Pons (tissue), 1 donor: ENCODE measurements at regions not wholly inside any gene's neighbourhood (a gene's known extent, or its start where the extent isn't known, plus 50 kb on each side); places are given as distances from the start of the nearest gene placed in this dataset.
"Not testable (repeated sequence)": the region's sequence is repeated elsewhere in the genome, so short reads cannot be mapped to it uniquely, and the experiment has no call there.

Source experiments
- DNase-seq: peaks from one replicate; pipeline ENCODE4 v3.0.0-alpha.2; 2016; ENCODE audit warnings: low spot score

- no peak for DNase-seq
These were observed 1334.7 kb downstream of the REEP3 start for GRCh38 chr10:64855941-64856340.

- DNase-seq = peak; percentile 3
These were observed 1338.7 kb downstream of the REEP3 start for GRCh38 chr10:64859911-64860310.

- no peak for DNase-seq
These were observed 1342.6 kb downstream of the REEP3 start for GRCh38 chr10:64863836-64864235.

DNA sequence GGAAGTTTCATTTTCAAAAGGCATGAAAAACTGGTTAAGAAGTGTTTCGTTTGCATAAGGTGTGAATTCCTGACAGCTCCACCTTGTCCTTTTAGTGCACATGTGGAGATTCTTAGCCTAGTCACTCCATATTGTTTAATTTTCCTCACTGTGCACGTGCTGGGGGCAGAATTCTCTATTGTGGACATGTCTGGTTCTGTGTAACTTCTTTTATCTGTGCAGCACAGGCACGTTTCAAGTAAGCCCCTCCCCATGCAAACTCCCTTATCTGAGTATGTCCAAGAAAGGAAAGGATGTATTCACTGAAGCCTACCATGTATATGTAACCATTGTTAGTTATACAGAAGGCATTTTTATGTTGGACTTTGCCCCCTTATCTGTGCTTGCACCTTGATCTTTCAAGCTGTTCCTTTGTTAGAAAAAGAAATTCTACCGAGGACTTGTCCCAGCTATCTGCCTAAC lies 1346.3 kb downstream of the REEP3 start:
- no peak for DNase-seq

GRCh38 chr10:64873088-64873487 lies 1351.9 kb downstream of the REEP3 start:
- no peak for DNase-seq

GRCh38 chr10:64873959-64874358 lies 1352.8 kb downstream of the REEP3 start:
- DNase-seq = no peak

DNA sequence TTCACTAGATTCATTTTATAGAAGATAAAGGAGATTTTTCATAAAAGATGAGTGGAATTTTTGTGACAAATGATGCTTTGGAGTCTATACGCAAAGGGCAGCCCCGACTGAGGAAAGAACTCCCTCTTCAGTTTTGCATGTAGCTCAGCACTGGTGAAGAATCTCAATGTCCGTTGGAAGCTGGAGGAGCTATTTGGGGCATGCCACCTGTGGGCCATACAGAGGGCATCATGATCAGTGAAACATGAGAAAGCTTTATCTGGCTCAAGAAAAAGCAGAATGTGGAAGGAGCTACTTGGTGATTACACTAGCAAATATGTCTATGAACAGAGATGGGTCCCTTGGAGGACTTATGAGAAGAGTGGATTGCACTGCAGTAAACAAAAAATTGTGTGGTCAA lies 1359.3 kb downstream of the REEP3 start:
- DNase-seq = no peak

DNA sequence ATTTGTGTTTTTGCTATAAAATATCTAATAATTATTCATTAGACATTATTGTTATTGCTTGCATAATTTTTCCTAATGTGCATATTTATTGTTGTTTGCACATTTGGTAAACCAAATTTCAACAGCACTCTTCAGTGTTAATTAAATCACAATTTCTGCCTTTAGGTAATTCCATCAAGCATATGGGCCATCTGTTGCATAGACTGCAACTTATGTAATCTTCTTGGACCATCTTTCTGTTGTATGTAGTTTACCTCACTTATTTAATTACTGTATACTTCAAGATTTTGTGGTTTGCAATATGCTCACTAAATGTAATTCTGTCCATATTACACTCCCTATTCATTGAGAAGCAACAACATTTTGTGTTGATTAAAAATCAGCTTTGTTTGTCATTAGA lies 1360.1 kb downstream of the REEP3 start:
- DNase-seq = no peak

GRCh38 chr10:64896582-64896981 lies 1375.4 kb downstream of the REEP3 start:
- no peak for DNase-seq

GRCh38 chr10:64906311-64906710 lies 1385.1 kb downstream of the REEP3 start:
- DNase-seq = not testable (repeated sequence)

DNA sequence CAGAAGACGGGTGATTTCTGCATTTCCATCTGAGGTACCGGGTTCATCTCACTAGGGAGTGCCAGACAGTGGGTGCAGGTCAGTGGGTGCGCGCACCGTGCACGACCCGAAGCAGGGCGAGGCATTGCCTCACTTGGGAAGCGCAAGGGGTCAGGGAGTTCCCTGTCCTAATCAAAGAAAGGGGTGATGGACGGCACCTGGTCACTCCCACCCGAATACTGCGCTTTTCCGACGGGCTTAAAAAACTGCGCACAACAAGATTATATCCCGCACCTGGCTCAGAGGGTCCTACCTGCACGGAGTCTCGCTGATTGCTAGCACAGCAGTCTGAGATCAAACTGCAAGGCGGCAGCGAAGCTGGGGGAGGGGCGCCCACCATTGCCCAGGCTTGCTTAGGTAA lies 1403.1 kb downstream of the REEP3 start:
- not testable (repeated sequence) for DNase-seq

DNA sequence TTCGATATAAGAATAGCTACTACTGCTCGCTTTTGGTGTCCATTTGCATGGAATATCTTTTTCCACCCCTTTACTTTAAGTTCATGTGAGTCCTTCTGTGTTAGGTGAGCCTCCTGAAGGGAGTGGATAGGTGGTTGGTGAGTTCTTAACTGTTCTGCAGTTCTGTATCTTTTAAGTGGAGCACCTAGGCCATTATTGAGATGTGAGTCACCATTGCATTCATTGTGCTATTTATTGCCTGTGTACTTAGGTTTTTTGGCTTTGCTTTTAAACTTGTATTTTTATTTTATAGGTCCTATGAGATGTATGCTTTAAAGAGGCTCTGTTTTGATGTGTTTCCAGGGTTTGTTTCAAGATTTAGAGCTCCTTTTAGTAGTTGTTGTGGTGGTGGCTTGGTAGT lies 1430.8 kb downstream of the REEP3 start:
- DNase-seq = no peak

- DNase-seq = no peak
These were observed 1435.2 kb downstream of the REEP3 start for GRCh38 chr10:64956441-64956840.

GRCh38 chr10:64959116-64959515 lies 1437.9 kb downstream of the REEP3 start:
- DNase-seq = no peak

DNA sequence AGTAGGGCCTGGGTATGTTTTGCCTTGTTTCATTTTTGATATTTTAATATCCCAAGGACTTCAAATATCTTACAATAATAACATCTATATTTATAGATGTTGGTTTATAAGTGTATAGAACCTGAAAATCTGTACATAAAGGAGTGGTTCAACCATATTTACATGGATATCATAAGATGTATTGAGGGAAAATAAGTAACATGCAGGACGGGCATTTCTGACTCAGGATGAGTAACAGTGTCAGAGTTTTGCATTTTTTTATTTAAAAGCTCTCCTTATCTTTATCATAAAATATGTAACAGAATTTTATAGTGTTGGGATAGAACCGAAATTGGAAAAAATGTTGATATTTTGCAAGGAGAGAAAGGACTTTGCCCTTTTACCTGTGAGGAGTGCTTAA lies 1438.7 kb downstream of the REEP3 start:
- no peak for DNase-seq

DNA sequence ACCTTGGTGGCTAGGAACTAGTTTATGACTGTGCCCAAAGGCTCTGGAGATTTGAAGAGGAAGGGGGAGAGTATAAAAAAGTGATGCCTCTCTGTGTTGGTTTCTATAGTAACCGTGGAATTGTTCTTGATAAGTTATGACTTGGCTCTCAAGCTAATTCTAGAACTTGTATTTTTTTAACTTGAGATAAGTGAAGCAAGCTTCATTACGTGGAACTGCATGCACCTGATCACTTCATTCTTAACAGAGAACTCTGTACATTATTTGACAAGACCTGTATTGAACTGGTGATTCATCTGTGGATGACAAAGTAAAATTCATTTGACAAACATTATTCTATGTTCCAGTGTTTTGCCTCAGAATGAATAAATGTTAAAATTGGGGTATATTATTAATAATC lies 1452.2 kb downstream of the REEP3 start:
- DNase-seq = no peak

DNA sequence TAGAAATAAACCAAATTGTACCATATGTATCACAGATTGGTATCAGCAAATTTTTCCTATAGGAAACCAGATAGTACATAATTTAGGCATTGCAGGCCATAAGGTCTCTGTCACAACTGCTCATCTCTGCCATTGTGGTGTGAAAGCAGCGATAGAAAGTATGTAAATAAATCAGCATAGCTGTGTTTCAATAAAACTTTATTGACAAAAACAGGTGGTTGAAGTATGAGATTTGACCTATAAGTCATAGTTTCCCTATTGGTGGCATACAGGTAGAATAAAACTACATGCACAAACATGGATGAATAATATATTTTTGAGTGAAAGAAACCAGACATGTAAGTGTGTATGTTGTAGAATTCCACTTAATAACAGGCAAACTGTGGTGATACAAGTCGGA lies 1454.9 kb downstream of the REEP3 start:
- no peak for DNase-seq

DNA sequence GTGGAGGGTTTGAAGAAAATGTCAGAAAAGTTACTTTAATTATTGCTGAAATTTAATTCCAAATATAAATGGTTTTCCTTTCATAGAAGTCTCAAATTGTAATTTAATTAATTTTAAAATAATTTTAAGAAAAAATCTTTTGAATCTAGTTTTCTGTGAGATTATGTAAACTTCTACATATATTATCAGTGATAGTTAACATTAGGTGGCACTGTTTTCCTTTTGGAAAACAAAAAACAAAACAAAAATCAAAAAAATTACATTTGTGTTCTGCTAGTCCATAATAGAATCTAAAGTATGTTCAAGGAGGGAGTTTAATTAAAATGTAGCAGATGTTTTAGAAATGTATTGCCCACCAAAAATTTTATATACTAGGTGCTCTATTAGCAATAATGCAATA lies 1456.7 kb downstream of the REEP3 start:
- peak; percentile 2 for DNase-seq

DNA sequence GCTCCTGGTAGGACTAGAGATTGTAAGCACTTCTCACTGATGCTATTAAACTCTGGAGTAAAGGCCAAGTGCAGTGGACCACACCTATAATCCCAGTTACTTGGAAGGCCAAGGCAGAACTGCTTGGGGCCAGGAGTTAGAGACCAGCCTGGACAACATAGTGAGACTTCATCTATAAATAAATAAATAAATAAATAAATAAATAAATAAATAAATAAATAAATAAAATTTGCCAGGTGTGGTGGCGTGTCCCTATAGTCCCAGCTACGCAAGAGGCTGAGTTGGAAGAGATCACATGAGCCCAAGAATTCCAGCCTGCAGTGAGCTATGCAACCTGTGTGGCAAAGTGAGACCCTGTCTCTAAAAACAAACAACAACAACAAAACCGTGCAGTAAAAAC lies 1475.7 kb downstream of the REEP3 start:
- no peak for DNase-seq

DNA sequence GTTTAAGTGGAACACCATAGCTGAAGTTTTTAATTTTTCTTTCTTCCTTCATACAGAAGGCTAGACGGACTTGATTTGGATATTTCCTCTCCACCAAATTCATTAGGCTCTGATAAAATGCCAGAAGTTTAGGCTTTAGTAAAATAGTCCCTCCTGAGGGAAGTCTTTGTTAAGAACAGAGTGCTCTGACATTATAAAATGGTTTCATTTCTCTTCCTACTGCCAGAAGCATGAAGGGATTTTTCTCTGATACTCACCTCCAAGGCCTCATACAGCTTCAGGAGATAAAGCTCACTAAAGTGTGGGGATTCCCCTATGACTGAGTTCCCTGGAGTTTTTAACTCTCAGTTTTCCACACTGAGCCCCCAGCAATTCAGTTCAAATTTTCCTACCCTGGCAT lies 1489.6 kb downstream of the REEP3 start:
- DNase-seq = no peak

DNA sequence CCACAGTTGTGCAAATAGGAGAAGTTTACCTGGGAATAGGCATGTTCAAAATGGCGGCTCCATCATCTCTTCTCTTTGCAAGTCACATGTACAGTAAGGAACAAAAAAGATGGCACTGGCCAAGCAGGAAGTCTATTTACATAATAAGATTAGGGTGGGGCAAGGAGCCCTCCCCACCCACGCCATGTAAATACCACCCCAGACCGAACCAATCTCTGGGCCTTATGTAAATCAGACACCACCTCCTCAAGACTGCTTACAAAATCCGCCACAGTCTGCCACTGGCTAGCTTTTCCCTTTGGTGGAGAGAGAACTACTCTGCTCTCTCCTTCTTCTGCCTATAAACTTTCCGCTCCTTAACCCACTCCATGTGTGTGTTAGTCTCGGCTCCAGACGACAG lies 1496.3 kb downstream of the REEP3 start:
- DNase-seq = no peak

DNA sequence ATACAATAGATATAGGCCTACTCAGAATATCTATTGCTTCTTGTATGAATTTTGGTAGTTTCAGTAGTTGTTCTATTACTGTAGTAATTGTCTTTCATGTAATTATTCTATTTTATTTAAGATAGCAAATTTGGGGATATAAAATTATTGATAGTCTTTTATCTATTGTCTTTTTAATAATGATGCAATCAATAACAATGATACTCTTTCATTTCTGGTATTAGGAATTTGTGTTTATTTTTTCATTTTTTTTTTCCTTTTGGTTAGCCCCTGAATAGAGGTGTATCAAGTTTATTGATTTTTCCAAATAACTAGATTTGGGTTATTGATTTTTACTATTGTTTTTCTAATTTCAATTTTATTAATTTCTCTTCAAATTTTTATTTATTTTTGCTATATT lies 1503.7 kb downstream of the REEP3 start:
- no peak for DNase-seq

DNA sequence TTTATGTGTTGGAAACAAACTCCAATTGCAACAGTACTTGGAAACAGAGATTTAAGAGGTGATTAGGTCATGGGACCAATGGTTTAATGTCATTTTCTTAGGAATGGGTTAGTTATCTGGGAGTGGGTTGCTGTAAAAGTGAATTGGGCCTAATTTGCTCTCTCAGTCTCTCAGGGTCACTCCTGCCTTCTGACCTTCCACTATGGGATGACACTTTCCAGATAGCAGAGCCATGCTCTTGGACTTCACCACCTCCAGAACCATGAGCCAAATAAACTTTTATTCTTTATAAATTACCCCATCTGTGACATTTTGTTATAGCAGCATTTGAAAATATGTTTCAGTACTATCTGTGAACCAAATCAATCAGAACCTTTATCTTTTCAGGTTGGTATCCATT lies 1509.1 kb downstream of the REEP3 start:
- no peak for DNase-seq

GRCh38 chr10:65032867-65033769 lies 1511.9 kb downstream of the REEP3 start:
- DNase-seq = no peak
